H1 (cell line): ENCODE measurements at regions not wholly inside any gene's neighbourhood (a gene's known extent, or its start where the extent isn't known, plus 50 kb on each side); places are given as distances from the start of the nearest gene placed in this dataset.

Source experiments
- CTCF ChIA-PET: fragments of 300-600 bp; sonication (Branson Sonifier 250); formaldehyde crosslinking; loops from one replicate; lab custom pipeline; 2021; ENCODE audit not compliant: partially characterized antibody; lab: Charles Lee
- POLR2A ChIA-PET: fragments of 300-600 bp; sonication (Branson Sonifier 250); formaldehyde crosslinking; loops from one replicate; lab custom pipeline; 2021; ENCODE audit warnings: inconsistent platforms; ENCODE audit not compliant: partially characterized antibody; lab: Charles Lee
- DNase-seq, 2 experiments: peaks; one replicate each; pipeline versions ENCODE4 v3.0.0 to v3.0.0-alpha.2; 2010 to 2022; ENCODE audit warnings: low spot score in 2 of 2, low read depth in 1 of 2, mixed read lengths in 1 of 2
- FAIRE-seq: peaks from 2 replicates; lab custom pipeline; 2011; peaks lifted over from hg19 to GRCh38; lab: Jason Lieb, UNC
- H2AFZ ChIP-seq: 2 replicates; pipeline ENCODE4 v1.8.1; 2012; ENCODE audit warnings: low read length, inconsistent platforms
- H2AK5ac ChIP-seq: 2 replicates; pipeline ENCODE4 v1.6.1; 2013; ENCODE audit warnings: low read depth, low read length
- H2BK120ac ChIP-seq: replicated peaks from 2 replicates; pipeline ENCODE3; 2013; ENCODE audit warnings: low read depth, low read length, inconsistent platforms
- H2BK12ac ChIP-seq: 2 replicates; pipeline ENCODE4 v1.6.1; 2013; ENCODE audit warnings: low read depth, low read length
- H2BK15ac ChIP-seq: 2 replicates; pipeline ENCODE4 v1.6.1; 2013; ENCODE audit warnings: low read length
- H2BK20ac ChIP-seq: 2 replicates; pipeline ENCODE4 v1.6.1; 2013; ENCODE audit warnings: low read length
- H2BK5ac ChIP-seq: 2 replicates; pipeline ENCODE4 v1.6.1; 2013; ENCODE audit warnings: low read depth, low read length
- H3K14ac ChIP-seq: 2 replicates; pipeline ENCODE4 v1.6.1; 2013; ENCODE audit warnings: inconsistent platforms; ENCODE audit not compliant: insufficient read length
- H3K18ac ChIP-seq: 2 replicates; pipeline ENCODE4 v1.6.1; 2013; ENCODE audit warnings: low read length; ENCODE audit errors: extremely low read depth
- H3K23ac ChIP-seq: 2 replicates; pipeline ENCODE4 v1.6.1; 2013; ENCODE audit warnings: inconsistent platforms; ENCODE audit not compliant: insufficient read length
- H3K23me2 ChIP-seq: 2 replicates; pipeline ENCODE4 v1.6.1; 2013; ENCODE audit warnings: low read depth, low read length
- H3K27ac ChIP-seq: 2 replicates; pipeline ENCODE4 v1.6.1; 2011; ENCODE audit warnings: low read depth, low read length, inconsistent platforms
- H3K27me3 ChIP-seq, 4 experiments: replicated peaks in 1 of 4; 1 replicate in 1 of 4; 2 replicates in 3 of 4; pipeline versions ENCODE4 v1.6.1 to v1.8.1; 2011 to 2013; ENCODE audit warnings: low read length in 3 of 4, mild to moderate bottlenecking in 3 of 4, inconsistent platforms in 2 of 4, mixed read lengths in 2 of 4, moderate library complexity in 1 of 4; ENCODE audit not compliant: control insufficient read depth in 3 of 4, insufficient read depth in 3 of 4; ENCODE audit errors: extremely low read depth in 1 of 4
- H3K36me3 ChIP-seq, 4 experiments: 2 replicates each; pipeline versions ENCODE4 v1.6.1 to v1.8.1; 2011 to 2013; ENCODE audit warnings: mild to moderate bottlenecking in 4 of 4, low read length in 3 of 4, moderate library complexity in 2 of 4, control low read depth in 1 of 4, inconsistent platforms in 1 of 4; ENCODE audit not compliant: insufficient read depth in 4 of 4, control insufficient read depth in 2 of 4
- H3K4ac ChIP-seq: replicated peaks from 2 replicates; pipeline ENCODE3; 2013; ENCODE audit warnings: low read length, low read depth, mixed read lengths, inconsistent platforms; ENCODE audit not compliant: insufficient read length
- H3K4me1 ChIP-seq, 4 experiments: replicated peaks in 1 of 4; 1 replicate in 1 of 4; 2 replicates in 3 of 4; pipeline versions ENCODE4 v1.6.1 to v1.8.1; 2011 to 2013; ENCODE audit warnings: low read length in 3 of 4, inconsistent platforms in 2 of 4, mixed read lengths in 1 of 4; ENCODE audit not compliant: insufficient read depth in 4 of 4, control insufficient read depth in 3 of 4
- H3K4me2 ChIP-seq, 2 experiments: 2 replicates each; pipeline versions ENCODE4 v1.6.1 to v1.8.1; 2011 to 2013; ENCODE audit warnings: low read depth in 2 of 2, low read length in 2 of 2, control low read depth in 1 of 2, inconsistent platforms in 1 of 2, mild to moderate bottlenecking in 1 of 2; ENCODE audit not compliant: insufficient read depth in 1 of 2
- H3K4me3 ChIP-seq, 4 experiments: fragments of 200-600, 300-600 bp in 1 of 4; sonication (generic), shearing (Covaris generic), sonication (Bioruptor Twin) in 1 of 4; 2 replicates each; pipeline versions ENCODE4 v1.5.1 to v1.8.1; 2011 to 2016; ENCODE audit warnings: low read length in 4 of 4, low read depth in 3 of 4, control low read depth in 2 of 4, inconsistent platforms in 2 of 4, mild to moderate bottlenecking in 2 of 4, mixed read lengths in 1 of 4, moderate library complexity in 1 of 4; ENCODE audit not compliant: insufficient read depth in 2 of 4; ENCODE audit errors: extremely low read depth in 1 of 4
- H3K56ac ChIP-seq: replicated peaks from 2 replicates; pipeline ENCODE3; 2013; ENCODE audit warnings: low read depth, mild to moderate bottlenecking, mixed read lengths, low read length, inconsistent platforms; ENCODE audit not compliant: insufficient read length
- H3K79me1 ChIP-seq: 2 replicates; pipeline ENCODE4 v1.6.1; 2013; ENCODE audit warnings: low read depth, low read length, control low read depth
- H3K79me2 ChIP-seq, 2 experiments: 2 replicates each; pipeline versions ENCODE4 v1.6.1 to v1.8.1; 2012 to 2013; ENCODE audit warnings: low read length in 2 of 2, mild to moderate bottlenecking in 2 of 2, inconsistent platforms in 1 of 2; ENCODE audit not compliant: insufficient read depth in 2 of 2, control insufficient read depth in 1 of 2
- H3K9ac ChIP-seq, 4 experiments: replicated peaks in 1 of 4; 1 replicate in 1 of 4; 2 replicates in 3 of 4; pipeline versions ENCODE4 v1.6.1 to v1.8.1; 2011 to 2013; ENCODE audit warnings: low read depth in 3 of 4, low read length in 3 of 4, control low read depth in 2 of 4, mild to moderate bottlenecking in 2 of 4, moderate library complexity in 2 of 4, inconsistent platforms in 1 of 4; ENCODE audit errors: extremely low read depth in 1 of 4
- H3K9me3 ChIP-seq, 2 experiments: 2 replicates each; pipeline versions ENCODE4 v1.6.1 to v1.8.1; 2012 to 2013; ENCODE audit warnings: mild to moderate bottlenecking in 2 of 2, moderate library complexity in 2 of 2, control low read depth in 1 of 2, inconsistent platforms in 1 of 2, low read depth in 1 of 2, low read length in 1 of 2, mixed read lengths in 1 of 2; ENCODE audit not compliant: insufficient read depth in 2 of 2
- H4K20me1 ChIP-seq, 2 experiments: replicated peaks in 1 of 2; 2 replicates each; pipeline versions ENCODE3 to v1.8.1; 2011 to 2013; ENCODE audit warnings: inconsistent platforms in 2 of 2, low read length in 2 of 2, mild to moderate bottlenecking in 1 of 2; ENCODE audit not compliant: insufficient read depth in 2 of 2, control insufficient read depth in 1 of 2
- H4K5ac ChIP-seq: 2 replicates; pipeline ENCODE4 v1.6.1; 2013; ENCODE audit warnings: low read length, low read depth, mixed read lengths, inconsistent platforms; ENCODE audit not compliant: insufficient read length
- H4K8ac ChIP-seq: 2 replicates; pipeline ENCODE4 v1.8.0; 2013; ENCODE audit warnings: mild to moderate bottlenecking, moderate library complexity, low read length, inconsistent platforms; ENCODE audit not compliant: insufficient read depth; ENCODE audit errors: extremely low read depth
- H4K91ac ChIP-seq: replicated peaks from 2 replicates; pipeline ENCODE3; 2013; ENCODE audit warnings: low read length, mixed read lengths, inconsistent platforms; ENCODE audit not compliant: insufficient read length
- BACH1 ChIP-seq: IDR thresholded peaks from 2 replicates; pipeline ENCODE4 v1.6.1; 2012; ENCODE audit warnings: low read length, improper control_type of control experiment
- CBX8 ChIP-seq: fragments of 300-800, 300-1000 bp; sonication (generic); IDR thresholded peaks from 2 replicates; pipeline ENCODE4 v1.7.1; 2016; ENCODE audit warnings: low read depth, low read length, borderline replicate concordance
- POLR2A ChIP-seq, 2 experiments: IDR thresholded peaks; 1 replicate in 1 of 2; 2 replicates in 1 of 2; pipeline ENCODE4 v1.6.1; 2011; ENCODE audit warnings: low read depth in 2 of 2, low read length in 2 of 2, mild to moderate bottlenecking in 2 of 2; ENCODE audit errors: control extremely low read depth in 1 of 2
- SRF ChIP-seq: IDR thresholded peaks from 2 replicates; pipeline ENCODE4 v1.6.1; 2011; ENCODE audit warnings: mild to moderate bottlenecking, low read depth, low read length, moderate library complexity
- SUZ12 ChIP-seq: fragments of 200-600 bp; sonication (generic); IDR thresholded peaks from 2 replicates; pipeline ENCODE4 v1.6.1; 2012; ENCODE audit warnings: mild to moderate bottlenecking, inconsistent platforms, low read length, moderate library complexity, mixed read lengths
- WGBS, 2 experiments: shearing (Covaris generic) in 1 of 2; methylation state at CpG; one replicate each; pipeline versions ENCODE4 v1.1.6 to v1.1.7; 2013 to 2015; ENCODE audit warnings: low lambda C conversion rate in 2 of 2, mixed read lengths in 2 of 2, inconsistent platforms in 1 of 2, low coverage in 1 of 2, missing lambda C conversion rate in 1 of 2; ENCODE audit not compliant: insufficient replicate concordance in 2 of 2, insufficient coverage in 1 of 2, insufficient read length in 1 of 2; ENCODE audit errors: extremely low coverage in 1 of 2, missing lambda C conversion rate in 1 of 2; 5-methylcytosine and 5-hydroxymethylcytosine counted together

GRCh38 chr13:27353166-27353583 lies 71.2 kb upstream of the GTF3A start:
- no peak overlapping the region for H3K4me3 ChIP-seq
- no peak overlapping the region for H3K14ac ChIP-seq

More at GRCh38 chr13:27353166-27353583, 71.2 kb upstream of the GTF3A start:
- ChIA-PET POLR2A (interaction anchor here (1.0 kb wide), 1 partner anchor 95 kb away, joined by 3 read pairs; no protein-coding TSS in a partner anchor), CTCF (interaction anchor here (1.0 to 9.1 kb wide), 6 partner anchors 9 to 473 kb away, joined by 3 to 95 read pairs (median 4); no protein-coding TSS in a partner anchor)
- Histone ChIP-seq H3K18ac (no peak overlapping the region), H2BK20ac (no peak overlapping the region), H3K27ac (no peak overlapping the region), H2AFZ (peak overlapping the region; percentile 78; the same call in 1 of the 2 replicates), H4K8ac (peak overlapping the region; percentile 39; the same call in 1 of the 2 replicates), H3K4me2 (no peak overlapping the region), H3K9me3 (no peaks in the 10 kb centered on the region; a peak in 1 of 4 replicates), H3K27me3 (no peaks in the 10 kb centered on the region), H4K91ac (no peak overlapping the region), H3K9ac (peak overlapping the region in 1 of 4 experiments; percentile 10; a peak in 1 of 7 replicates), H3K4ac (no peak overlapping the region), H3K79me2 (no peaks in the 10 kb centered on the region), H2BK12ac (no peak overlapping the region), H2BK15ac (no peak overlapping the region), H2AK5ac (no peak overlapping the region), H3K23me2 (no peaks in the 10 kb centered on the region), H2BK120ac (no peak overlapping the region), H3K56ac (no peak overlapping the region), H3K4me1 (peaks cover 2 to 7% (median 5%) of the 10 kb centered on the region in 4 experiments; a peak in 5 of 7 replicates), H3K79me1 (no peaks in the 10 kb centered on the region), H3K23ac (no peak overlapping the region), H3K36me3 (no peaks in the 10 kb centered on the region), H2BK5ac (no peak overlapping the region), H4K5ac (no peak overlapping the region), H4K20me1 (no peaks in the 10 kb centered on the region)
- no peak for DNase-seq
- 87% methylated on average over 9 of the region's 9 CpGs; no CpG with 5 or more reads in 1 of the 2 experiments for WGBS, 2 experiments
- TF ChIP-seq BACH1 (no peak), POLR2A (IDR thresholded peaks at IDR 0.05; ENCODE audit: control extremely low read depth in 1 of 2, low read depth in 2 of 2, low read length in 2 of 2) (no peak), SRF (no peak), CBX8 (no peak), SUZ12 (no peak)
- FAIRE-seq: no peak
